ENCODE measurements at regions not wholly inside any gene's neighbourhood (a gene's known extent, or its start where the extent isn't known, plus 50 kb on each side); places are given as distances from the start of the nearest gene placed in this dataset.

DNA sequence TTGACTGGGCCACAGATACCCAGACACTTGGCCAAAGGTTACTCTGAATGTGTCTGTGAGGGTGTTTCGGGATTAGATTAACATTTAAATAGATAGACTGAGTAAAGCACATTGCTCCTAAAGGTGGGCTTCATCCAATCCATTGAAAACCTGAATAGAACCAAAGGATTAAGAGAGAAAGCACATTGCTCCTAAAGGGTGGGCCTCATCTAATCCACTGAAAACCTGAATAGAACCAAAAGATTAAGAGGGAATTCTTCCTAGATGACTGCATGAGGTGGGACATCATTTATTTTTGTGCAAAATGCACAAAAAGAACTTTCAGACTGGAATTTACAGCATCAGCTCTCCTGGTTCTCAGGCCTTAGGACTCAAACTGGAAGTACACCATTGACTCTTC lies 351.2 kb upstream of the PCDH10 start:
- TF ChIP-seq, protein P1, sequence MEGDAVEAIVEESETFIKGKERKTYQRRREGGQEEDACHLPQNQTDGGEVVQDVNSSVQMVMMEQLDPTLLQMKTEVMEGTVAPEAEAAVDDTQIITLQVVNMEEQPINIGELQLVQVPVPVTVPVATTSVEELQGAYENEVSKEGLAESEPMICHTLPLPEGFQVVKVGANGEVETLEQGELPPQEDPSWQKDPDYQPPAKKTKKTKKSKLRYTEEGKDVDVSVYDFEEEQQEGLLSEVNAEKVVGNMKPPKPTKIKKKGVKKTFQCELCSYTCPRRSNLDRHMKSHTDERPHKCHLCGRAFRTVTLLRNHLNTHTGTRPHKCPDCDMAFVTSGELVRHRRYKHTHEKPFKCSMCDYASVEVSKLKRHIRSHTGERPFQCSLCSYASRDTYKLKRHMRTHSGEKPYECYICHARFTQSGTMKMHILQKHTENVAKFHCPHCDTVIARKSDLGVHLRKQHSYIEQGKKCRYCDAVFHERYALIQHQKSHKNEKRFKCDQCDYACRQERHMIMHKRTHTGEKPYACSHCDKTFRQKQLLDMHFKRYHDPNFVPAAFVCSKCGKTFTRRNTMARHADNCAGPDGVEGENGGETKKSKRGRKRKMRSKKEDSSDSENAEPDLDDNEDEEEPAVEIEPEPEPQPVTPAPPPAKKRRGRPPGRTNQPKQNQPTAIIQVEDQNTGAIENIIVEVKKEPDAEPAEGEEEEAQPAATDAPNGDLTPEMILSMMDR (IDR thresholded peaks at IDR 0.05; ENCODE audit: low read depth, low read length, missing input control), result no peak
- no peak for TF ChIP-seq YY1 (IDR thresholded peaks at IDR 0.05)
- TF ChIP-seq, protein P2, sequence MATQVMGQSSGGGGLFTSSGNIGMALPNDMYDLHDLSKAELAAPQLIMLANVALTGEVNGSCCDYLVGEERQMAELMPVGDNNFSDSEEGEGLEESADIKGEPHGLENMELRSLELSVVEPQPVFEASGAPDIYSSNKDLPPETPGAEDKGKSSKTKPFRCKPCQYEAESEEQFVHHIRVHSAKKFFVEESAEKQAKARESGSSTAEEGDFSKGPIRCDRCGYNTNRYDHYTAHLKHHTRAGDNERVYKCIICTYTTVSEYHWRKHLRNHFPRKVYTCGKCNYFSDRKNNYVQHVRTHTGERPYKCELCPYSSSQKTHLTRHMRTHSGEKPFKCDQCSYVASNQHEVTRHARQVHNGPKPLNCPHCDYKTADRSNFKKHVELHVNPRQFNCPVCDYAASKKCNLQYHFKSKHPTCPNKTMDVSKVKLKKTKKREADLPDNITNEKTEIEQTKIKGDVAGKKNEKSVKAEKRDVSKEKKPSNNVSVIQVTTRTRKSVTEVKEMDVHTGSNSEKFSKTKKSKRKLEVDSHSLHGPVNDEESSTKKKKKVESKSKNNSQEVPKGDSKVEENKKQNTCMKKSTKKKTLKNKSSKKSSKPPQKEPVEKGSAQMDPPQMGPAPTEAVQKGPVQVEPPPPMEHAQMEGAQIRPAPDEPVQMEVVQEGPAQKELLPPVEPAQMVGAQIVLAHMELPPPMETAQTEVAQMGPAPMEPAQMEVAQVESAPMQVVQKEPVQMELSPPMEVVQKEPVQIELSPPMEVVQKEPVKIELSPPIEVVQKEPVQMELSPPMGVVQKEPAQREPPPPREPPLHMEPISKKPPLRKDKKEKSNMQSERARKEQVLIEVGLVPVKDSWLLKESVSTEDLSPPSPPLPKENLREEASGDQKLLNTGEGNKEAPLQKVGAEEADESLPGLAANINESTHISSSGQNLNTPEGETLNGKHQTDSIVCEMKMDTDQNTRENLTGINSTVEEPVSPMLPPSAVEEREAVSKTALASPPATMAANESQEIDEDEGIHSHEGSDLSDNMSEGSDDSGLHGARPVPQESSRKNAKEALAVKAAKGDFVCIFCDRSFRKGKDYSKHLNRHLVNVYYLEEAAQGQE (IDR thresholded peaks at IDR 0.05), result no peak
- TF ChIP-seq, protein P3, sequence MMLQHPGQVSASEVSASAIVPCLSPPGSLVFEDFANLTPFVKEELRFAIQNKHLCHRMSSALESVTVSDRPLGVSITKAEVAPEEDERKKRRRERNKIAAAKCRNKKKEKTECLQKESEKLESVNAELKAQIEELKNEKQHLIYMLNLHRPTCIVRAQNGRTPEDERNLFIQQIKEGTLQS (IDR thresholded peaks at IDR 0.05), result no peak
- TF ChIP-seq, protein P4, sequence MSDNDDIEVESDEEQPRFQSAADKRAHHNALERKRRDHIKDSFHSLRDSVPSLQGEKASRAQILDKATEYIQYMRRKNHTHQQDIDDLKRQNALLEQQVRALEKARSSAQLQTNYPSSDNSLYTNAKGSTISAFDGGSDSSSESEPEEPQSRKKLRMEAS (IDR thresholded peaks at IDR 0.05), result no peak
- no peak for TF ChIP-seq TAF1 (conservative IDR thresholded peaks at IDR 0.05)
- no peak for TF ChIP-seq SP1 (IDR thresholded peaks at IDR 0.05)
- no peak for TF ChIP-seq GABPA (IDR thresholded peaks at IDR 0.05 in 1 of 2, conservative IDR thresholded peaks at IDR 0.05 in 1 of 2)
- no peak for TF ChIP-seq EGR1 (IDR thresholded peaks at IDR 0.05; ENCODE audit: low read depth in 2 of 2)
- no peak for TF ChIP-seq JUND (IDR thresholded peaks at IDR 0.05)

All from liver (tissue), 3 donors.